A673 (cell line): ENCODE measurements at regions not wholly inside any gene's neighbourhood (a gene's known extent, or its start where the extent isn't known, plus 50 kb on each side); places are given as distances from the start of the nearest gene placed in this dataset.

ENCODE experiments used
- BruUV-seq: library from RNA; stranded (reverse); fragments of 400-500 nt; replicated peaks from 2 replicates; lab custom pipeline; 2021; lab: Mats Ljungman, UMichigan
- CTCF ChIA-PET: fragments of 300-600 bp; sonication (Branson Sonifier 250); formaldehyde crosslinking; loops from one replicate; lab custom pipeline; 2022; ENCODE audit warnings: antibody characterized with exemption; lab: Charles Lee
- POLR2A ChIA-PET: fragments of 300-600 bp; sonication (Branson Sonifier 250); formaldehyde crosslinking; loops from one replicate; lab custom pipeline; 2022; ENCODE audit warnings: antibody characterized with exemption; ENCODE audit not compliant: low non-redundant PET; lab: Charles Lee
- DNase-seq: peaks from one replicate; pipeline ENCODE4 v3.0.0-alpha.2; 2015; ENCODE audit warnings: low spot score
- H3K27ac ChIP-seq: fragments of 200-600 bp; sonication (generic); 2 replicates; pipeline ENCODE4 v1.5.1; 2016; ENCODE audit warnings: mixed run types, low read depth, mild to moderate bottlenecking, mixed read lengths, antibody characterized with exemption, low read length; ENCODE audit not compliant: poor library complexity, severe bottlenecking
- H3K27me3 ChIP-seq: fragments of 200-600 bp; sonication (generic); replicated peaks from 2 replicates; pipeline ENCODE4 v1.6.1; 2017; ENCODE audit warnings: mixed run types, low read depth, mild to moderate bottlenecking, mixed read lengths, antibody characterized with exemption, low read length; ENCODE audit not compliant: insufficient read depth, poor library complexity
- H3K36me3 ChIP-seq: fragments of 200-600 bp; sonication (generic); 2 replicates; pipeline ENCODE4 v1.6.1; 2016; ENCODE audit warnings: mixed run types, mild to moderate bottlenecking, mixed read lengths, antibody characterized with exemption, low read length; ENCODE audit not compliant: insufficient read depth, poor library complexity, severe bottlenecking
- H3K4me1 ChIP-seq: fragments of 200-600 bp; sonication (generic); 2 replicates; pipeline ENCODE4 v1.6.1; 2017; ENCODE audit warnings: mixed run types, mild to moderate bottlenecking, mixed read lengths, antibody characterized with exemption, low read length; ENCODE audit not compliant: insufficient read depth, poor library complexity, severe bottlenecking
- H3K4me3 ChIP-seq: fragments of 200-600 bp; sonication (generic); 2 replicates; pipeline ENCODE4 v1.5.1; 2016; ENCODE audit warnings: low read depth, mixed run types, mild to moderate bottlenecking, mixed read lengths, low read length; ENCODE audit not compliant: poor library complexity, severe bottlenecking
- H3K9me3 ChIP-seq: fragments of 200-600 bp; sonication (generic); 2 replicates; pipeline ENCODE4 v1.6.1; 2016; ENCODE audit warnings: mixed run types, low read depth, mild to moderate bottlenecking, mixed read lengths, antibody characterized with exemption, low read length; ENCODE audit not compliant: poor library complexity, severe bottlenecking
- EZH2 ChIP-seq: fragments of 200-600 bp; sonication (generic); IDR thresholded peaks from 2 replicates; pipeline ENCODE4 v1.6.1; 2017; ENCODE audit warnings: borderline replicate concordance, low read depth, mild to moderate bottlenecking, mixed read lengths, antibody characterized with exemption, low read length; ENCODE audit not compliant: poor library complexity, severe bottlenecking
- intact Hi-C: fragments of 100-400 bp; cut with micrococcal nuclease; formaldehyde crosslinking; loops from one replicate; pipeline ENCODE4 v1.10.0; 2022; ENCODE audit not compliant: unreplicated experiment
- TF ChIP-seq, protein P1 (sequence below): fragments of 300-800, 200-600 bp; sonication (generic); conservative IDR thresholded peaks from 2 replicates; pipeline ENCODE4 v1.5.1; 2017; ENCODE audit warnings: low read depth, mild to moderate bottlenecking, antibody characterized with exemption, low read length, moderate library complexity, mixed read lengths

DNA sequence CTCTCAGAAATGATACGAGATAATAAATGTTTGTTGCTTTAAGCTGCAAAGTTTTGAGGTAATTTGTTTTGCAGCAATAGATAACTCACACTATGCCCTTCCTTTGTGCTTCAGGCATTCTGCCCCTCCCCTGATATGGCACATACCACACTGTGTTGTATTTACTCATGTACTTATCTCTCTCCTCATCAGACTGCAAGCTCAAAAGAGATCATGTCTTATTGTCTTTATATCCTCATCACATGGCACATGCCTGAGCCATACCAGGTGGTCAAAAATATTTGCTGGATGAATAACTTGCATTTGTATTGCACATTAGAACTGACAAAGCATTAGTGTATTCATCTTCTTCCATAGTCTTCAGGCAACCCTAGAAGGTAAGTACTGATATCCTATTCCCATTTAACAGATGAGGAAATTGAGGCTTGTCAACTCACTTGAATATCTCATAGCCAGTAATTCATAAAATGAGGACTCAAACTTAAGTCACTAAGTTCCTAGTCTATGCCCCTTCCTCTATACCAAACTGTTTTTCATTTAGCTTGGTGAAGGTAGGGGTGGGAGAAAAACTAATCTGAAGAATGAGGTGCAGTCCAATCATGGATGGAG, 83.9 kb upstream of the EED start:
- Histone ChIP-seq H3K9me3 (no peaks in the 10 kb centered on the region), H3K27ac (no peak overlapping the region), H3K4me1 (no peaks in the 10 kb centered on the region), H3K4me3 (no peak overlapping the region), H3K36me3 (no peaks in the 10 kb centered on the region), H3K27me3 (no peaks in the 10 kb centered on the region)
- intact Hi-C loops, result no loop called here
- no peak for DNase-seq
- no peak for TF ChIP-seq EZH2
- TF ChIP-seq, protein P1, sequence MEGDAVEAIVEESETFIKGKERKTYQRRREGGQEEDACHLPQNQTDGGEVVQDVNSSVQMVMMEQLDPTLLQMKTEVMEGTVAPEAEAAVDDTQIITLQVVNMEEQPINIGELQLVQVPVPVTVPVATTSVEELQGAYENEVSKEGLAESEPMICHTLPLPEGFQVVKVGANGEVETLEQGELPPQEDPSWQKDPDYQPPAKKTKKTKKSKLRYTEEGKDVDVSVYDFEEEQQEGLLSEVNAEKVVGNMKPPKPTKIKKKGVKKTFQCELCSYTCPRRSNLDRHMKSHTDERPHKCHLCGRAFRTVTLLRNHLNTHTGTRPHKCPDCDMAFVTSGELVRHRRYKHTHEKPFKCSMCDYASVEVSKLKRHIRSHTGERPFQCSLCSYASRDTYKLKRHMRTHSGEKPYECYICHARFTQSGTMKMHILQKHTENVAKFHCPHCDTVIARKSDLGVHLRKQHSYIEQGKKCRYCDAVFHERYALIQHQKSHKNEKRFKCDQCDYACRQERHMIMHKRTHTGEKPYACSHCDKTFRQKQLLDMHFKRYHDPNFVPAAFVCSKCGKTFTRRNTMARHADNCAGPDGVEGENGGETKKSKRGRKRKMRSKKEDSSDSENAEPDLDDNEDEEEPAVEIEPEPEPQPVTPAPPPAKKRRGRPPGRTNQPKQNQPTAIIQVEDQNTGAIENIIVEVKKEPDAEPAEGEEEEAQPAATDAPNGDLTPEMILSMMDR, result no peak
- ChIA-PET CTCF (no interaction called here), POLR2A (no interaction called here)
- no TSS peak for BruUV-seq

DNA sequence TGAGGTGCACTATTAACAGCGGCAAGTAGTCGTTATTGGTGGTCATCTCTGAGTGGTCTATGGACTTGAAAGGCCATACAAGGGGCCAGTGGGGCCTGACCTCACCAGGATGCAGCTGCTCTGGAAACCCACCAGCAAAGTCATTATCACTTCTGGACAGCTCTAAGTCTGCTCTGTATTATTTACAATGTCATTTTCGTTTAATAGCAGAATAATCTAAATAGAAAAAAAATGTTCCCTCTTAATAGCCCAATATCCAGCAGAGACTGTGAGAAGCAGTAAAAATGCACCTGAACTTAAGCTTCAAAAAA, 85.0 kb upstream of the EED start:
- H3K4me1 ChIP-seq, result no peaks in the 10 kb centered on the region
- no peak for DNase-seq
- no peak overlapping the region for H3K27ac ChIP-seq
- TF ChIP-seq EZH2, result no peak
- TF ChIP-seq, protein P1, result no peak
- H3K27me3 ChIP-seq, result no peaks in the 10 kb centered on the region
- CTCF ChIA-PET, result no interaction called here
- intact Hi-C loops, result no loop called here
- H3K36me3 ChIP-seq, result no peaks in the 10 kb centered on the region
- no peaks in the 10 kb centered on the region for H3K9me3 ChIP-seq
- H3K4me3 ChIP-seq, result no peak overlapping the region
- no TSS peak for BruUV-seq
- POLR2A ChIA-PET, result no interaction called here

DNA sequence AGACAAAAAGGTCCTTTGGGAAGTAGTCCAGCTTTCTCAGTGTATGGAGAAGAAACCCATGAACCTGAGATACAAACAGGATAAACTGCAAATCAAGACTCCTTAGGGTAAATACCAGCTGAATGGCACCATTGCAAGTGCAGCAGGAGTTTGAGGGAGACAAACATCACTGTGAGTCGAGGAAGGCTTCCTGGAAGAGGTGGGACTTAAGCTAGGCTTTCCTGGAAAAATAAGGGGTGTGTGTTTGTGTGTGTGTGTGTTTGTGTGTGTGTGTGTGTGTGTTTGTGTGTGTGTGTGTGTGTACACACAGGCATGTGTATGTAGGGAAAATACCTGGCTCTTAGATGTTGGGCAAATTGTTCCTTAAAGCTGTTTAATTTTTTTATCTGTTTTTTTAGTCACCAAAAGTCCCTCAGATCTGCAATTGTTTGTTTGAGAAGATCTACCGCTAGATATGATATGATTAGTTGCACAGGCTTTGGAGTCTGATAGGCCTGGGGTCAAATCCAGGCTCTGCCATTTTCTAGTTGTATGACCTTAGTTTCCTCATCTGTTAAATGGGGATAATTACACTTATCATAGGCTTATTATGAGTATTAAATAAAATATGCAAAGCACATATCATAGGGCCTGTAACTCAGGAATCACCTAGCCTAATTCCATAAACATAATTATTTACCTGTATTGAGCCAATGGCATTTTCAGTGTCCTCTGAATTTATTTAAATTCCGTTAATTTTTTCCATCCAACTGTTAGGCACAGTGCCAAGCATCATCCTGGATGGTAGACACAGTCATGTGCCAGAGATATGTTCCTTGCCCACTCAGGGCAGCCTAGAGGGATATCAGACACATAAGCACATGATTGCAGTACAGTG, 85.6 kb upstream of the EED start:
- BruUV-seq, result no TSS peak

More for the DNA sequence above, 85.6 kb upstream of the EED start:
- no peak overlapping the region for H3K4me3 ChIP-seq
- intact Hi-C loops, result no loop called here
- H3K9me3 ChIP-seq, result no peaks in the 10 kb centered on the region
- no peaks in the 10 kb centered on the region for H3K4me1 ChIP-seq
- DNase-seq, result no peak
- ChIA-PET CTCF (no interaction called here), POLR2A (no interaction called here)
- no peaks in the 10 kb centered on the region for H3K27me3 ChIP-seq
- H3K27ac ChIP-seq, result no peak overlapping the region
- no peak for TF ChIP-seq EZH2
- TF ChIP-seq, protein P1, result no peak
- H3K36me3 ChIP-seq, result no peaks in the 10 kb centered on the region
